ENCODE measurements at regions not wholly inside any gene's neighbourhood (a gene's known extent, or its start where the extent isn't known, plus 50 kb on each side); places are given as distances from the start of the nearest gene placed in this dataset.

DNA sequence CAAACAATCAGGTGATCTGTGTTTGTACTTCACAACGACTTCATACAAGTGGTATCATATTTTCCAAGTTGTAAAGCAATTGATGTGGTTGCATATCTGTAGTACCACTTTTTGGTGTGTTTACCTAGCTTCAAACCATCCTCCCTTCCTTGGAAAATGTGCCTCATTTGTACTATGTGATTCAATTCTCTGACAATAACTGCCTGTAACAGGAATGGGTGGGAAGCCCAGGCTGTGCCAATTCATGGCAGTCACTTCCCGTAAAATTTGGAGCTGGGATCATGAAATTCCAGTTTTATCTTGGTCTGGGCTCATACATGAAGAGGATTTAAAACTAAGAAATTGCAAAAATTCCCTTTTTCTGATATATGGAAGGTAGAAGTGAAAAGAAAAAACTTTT lies 250.1 kb downstream of the DIO2 start:
- TF ChIP-seq BACH2 (CRISPR knock-in tag; IDR thresholded peaks at IDR 0.05; ENCODE audit: borderline replicate concordance) (no peak), GLIS3 (CRISPR knock-in tag; IDR thresholded peaks at IDR 0.05) (no peak), ZNF8 (CRISPR knock-in tag; IDR thresholded peaks at IDR 0.05) (no peak), ESRRG (CRISPR knock-in tag; IDR thresholded peaks at IDR 0.05) (no peak), ARNTL (CRISPR knock-in tag; IDR thresholded peaks at IDR 0.05; ENCODE audit: borderline replicate concordance, low read depth) (no peak), TCF4 (CRISPR knock-in tag; IDR thresholded peaks at IDR 0.05; ENCODE audit: borderline replicate concordance) (no peak), PPARA (CRISPR knock-in tag; IDR thresholded peaks at IDR 0.05; ENCODE audit: borderline replicate concordance) (no peak), ZNF565 (CRISPR knock-in tag; conservative IDR thresholded peaks at IDR 0.05; ENCODE audit: low read depth) (no peak), ZC3H10 (CRISPR knock-in tag; IDR thresholded peaks at IDR 0.05) (no peak), ISL1 (CRISPR knock-in tag; IDR thresholded peaks at IDR 0.05) (no peak), ZFP3 (CRISPR knock-in tag; IDR thresholded peaks at IDR 0.05) (no peak)
- TF ChIP-seq, protein P1, sequence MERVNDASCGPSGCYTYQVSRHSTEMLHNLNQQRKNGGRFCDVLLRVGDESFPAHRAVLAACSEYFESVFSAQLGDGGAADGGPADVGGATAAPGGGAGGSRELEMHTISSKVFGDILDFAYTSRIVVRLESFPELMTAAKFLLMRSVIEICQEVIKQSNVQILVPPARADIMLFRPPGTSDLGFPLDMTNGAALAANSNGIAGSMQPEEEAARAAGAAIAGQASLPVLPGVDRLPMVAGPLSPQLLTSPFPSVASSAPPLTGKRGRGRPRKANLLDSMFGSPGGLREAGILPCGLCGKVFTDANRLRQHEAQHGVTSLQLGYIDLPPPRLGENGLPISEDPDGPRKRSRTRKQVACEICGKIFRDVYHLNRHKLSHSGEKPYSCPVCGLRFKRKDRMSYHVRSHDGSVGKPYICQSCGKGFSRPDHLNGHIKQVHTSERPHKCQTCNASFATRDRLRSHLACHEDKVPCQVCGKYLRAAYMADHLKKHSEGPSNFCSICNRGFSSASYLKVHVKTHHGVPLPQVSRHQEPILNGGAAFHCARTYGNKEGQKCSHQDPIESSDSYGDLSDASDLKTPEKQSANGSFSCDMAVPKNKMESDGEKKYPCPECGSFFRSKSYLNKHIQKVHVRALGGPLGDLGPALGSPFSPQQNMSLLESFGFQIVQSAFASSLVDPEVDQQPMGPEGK (CRISPR knock-in tag; IDR thresholded peaks at IDR 0.05; ENCODE audit: borderline replicate concordance), result no peak
- TF ChIP-seq, protein P2, sequence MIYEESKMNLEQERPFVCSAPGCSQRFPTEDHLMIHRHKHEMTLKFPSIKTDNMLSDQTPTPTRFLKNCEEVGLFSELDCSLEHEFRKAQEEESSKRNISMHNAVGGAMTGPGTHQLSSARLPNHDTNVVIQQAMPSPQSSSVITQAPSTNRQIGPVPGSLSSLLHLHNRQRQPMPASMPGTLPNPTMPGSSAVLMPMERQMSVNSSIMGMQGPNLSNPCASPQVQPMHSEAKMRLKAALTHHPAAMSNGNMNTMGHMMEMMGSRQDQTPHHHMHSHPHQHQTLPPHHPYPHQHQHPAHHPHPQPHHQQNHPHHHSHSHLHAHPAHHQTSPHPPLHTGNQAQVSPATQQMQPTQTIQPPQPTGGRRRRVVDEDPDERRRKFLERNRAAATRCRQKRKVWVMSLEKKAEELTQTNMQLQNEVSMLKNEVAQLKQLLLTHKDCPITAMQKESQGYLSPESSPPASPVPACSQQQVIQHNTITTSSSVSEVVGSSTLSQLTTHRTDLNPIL (CRISPR knock-in tag; IDR thresholded peaks at IDR 0.05; ENCODE audit: low read depth), result no peak
